Epidermal melanocyte (primary cell): ENCODE measurements at regions not wholly inside any gene's neighbourhood (a gene's known extent, or its start where the extent isn't known, plus 50 kb on each side); places are given as distances from the start of the nearest gene placed in this dataset.
"Not testable (repeated sequence)": the region's sequence is repeated elsewhere in the genome, so short reads cannot be mapped to it uniquely, and the experiment has no call there.

ENCODE experiments used
- DNase-seq: peaks from one replicate; pipeline ENCODE4 v3.0.0; 2011; ENCODE audit warnings: low spot score; ENCODE audit not compliant: insufficient read length

- DNase-seq: no peak
Measured at GRCh38 chr3:157588386-157589060, 85.3 kb upstream of the VEPH1 start.

- no peak for DNase-seq
Measured at GRCh38 chr3:157586293-157586692, 83.1 kb upstream of the VEPH1 start.

GRCh38 chr3:157585386-157585785 is 82.2 kb upstream of the VEPH1 start:
- no peak for DNase-seq

GRCh38 chr3:157582637-157582973 is 79.4 kb upstream of the VEPH1 start:
- no peak for DNase-seq

- DNase-seq: not testable (repeated sequence)
Measured at GRCh38 chr3:157581956-157582636, 78.9 kb upstream of the VEPH1 start.

GRCh38 chr3:157581371-157581770 is 78.2 kb upstream of the VEPH1 start:
- DNase-seq: no peak

GRCh38 chr3:157578181-157578580 is 75.0 kb upstream of the VEPH1 start:
- no peak for DNase-seq

GRCh38 chr3:157574531-157574930 is 71.3 kb upstream of the VEPH1 start:
- no peak for DNase-seq

GRCh38 chr3:157573780-157574378 is 70.7 kb upstream of the VEPH1 start:
- DNase-seq: no peak

GRCh38 chr3:157573281-157573680 is 70.1 kb upstream of the VEPH1 start:
- DNase-seq: no peak

- DNase-seq: no peak
Measured at GRCh38 chr3:157572559-157573270, 69.5 kb upstream of the VEPH1 start.

- DNase-seq: no peak
Measured at GRCh38 chr3:157566596-157566995, 63.4 kb upstream of the VEPH1 start.

GRCh38 chr3:157559401-157559800 is 56.2 kb upstream of the VEPH1 start:
- DNase-seq: no peak
